ENCODE measurements at regions not wholly inside any gene's neighbourhood (a gene's known extent, or its start where the extent isn't known, plus 50 kb on each side); places are given as distances from the start of the nearest gene placed in this dataset.
"Not testable (repeated sequence)": the region's sequence is repeated elsewhere in the genome, so short reads cannot be mapped to it uniquely, and the experiment has no call there.

GRCh38 chr5:125450771-125451170 is 704.3 kb upstream of the ZNF608 start:
- H3K4me3 ChIP-seq (replicated peaks; ENCODE audit: low read depth, low read length), result no peak overlapping the region
- TF ChIP-seq CTCF (IDR thresholded peaks at IDR 0.05; ENCODE audit: low read depth, low read length, missing control alignments), result no peak
- DNase-seq (ENCODE audit: extremely low read depth, low read depth), result no peak

- H3K4me3 ChIP-seq (replicated peaks; ENCODE audit: low read depth, low read length), result no peak overlapping the region
- DNase-seq (ENCODE audit: extremely low read depth, low read depth), result no peak
- no peak for TF ChIP-seq CTCF (IDR thresholded peaks at IDR 0.05; ENCODE audit: low read depth, low read length, missing control alignments)
Measured at GRCh38 chr5:125451622-125452021, 705.2 kb upstream of the ZNF608 start.

GRCh38 chr5:125452991-125453390 is 706.6 kb upstream of the ZNF608 start:
- no peak for TF ChIP-seq CTCF (IDR thresholded peaks at IDR 0.05; ENCODE audit: low read depth, low read length, missing control alignments)
- no peak overlapping the region for H3K4me3 ChIP-seq (replicated peaks; ENCODE audit: low read depth, low read length)
- no peak for DNase-seq (ENCODE audit: extremely low read depth, low read depth)

- no peak for TF ChIP-seq CTCF (IDR thresholded peaks at IDR 0.05; ENCODE audit: low read depth, low read length, missing control alignments)
- DNase-seq (ENCODE audit: extremely low read depth, low read depth), result no peak
- no peak overlapping the region for H3K4me3 ChIP-seq (replicated peaks; ENCODE audit: low read depth, low read length)
Measured at GRCh38 chr5:125455041-125455440, 708.6 kb upstream of the ZNF608 start.

GRCh38 chr5:125456005-125456404 is 709.6 kb upstream of the ZNF608 start:
- not testable (repeated sequence) for DNase-seq (ENCODE audit: extremely low read depth, low read depth)

GRCh38 chr5:125457617-125458016 is 711.2 kb upstream of the ZNF608 start:
- no peak for TF ChIP-seq CTCF (IDR thresholded peaks at IDR 0.05; ENCODE audit: low read depth, low read length, missing control alignments)
- no peak for DNase-seq (ENCODE audit: extremely low read depth, low read depth)
- H3K4me3 ChIP-seq (replicated peaks; ENCODE audit: low read depth, low read length), result no peak overlapping the region

More at GRCh38 chr5:125456005-125456404, 709.6 kb upstream of the ZNF608 start:
- not testable (repeated sequence) for H3K4me3 ChIP-seq (replicated peaks; ENCODE audit: low read depth, low read length)

- H3K4me3 ChIP-seq (replicated peaks; ENCODE audit: low read depth, low read length); DNase-seq (ENCODE audit: extremely low read depth, low read depth): not testable (repeated sequence)
Measured at GRCh38 chr5:125458949-125459348, 712.5 kb upstream of the ZNF608 start.

GRCh38 chr5:125461641-125462072 is 715.2 kb upstream of the ZNF608 start:
- H3K4me3 ChIP-seq (replicated peaks; ENCODE audit: low read depth, low read length), result no peak overlapping the region
- no peak for DNase-seq (ENCODE audit: extremely low read depth, low read depth)
- no peak for TF ChIP-seq CTCF (IDR thresholded peaks at IDR 0.05; ENCODE audit: low read depth, low read length, missing control alignments)
